Spleen (tissue), 11 donors: ENCODE measurements at regions not wholly inside any gene's neighbourhood (a gene's known extent, or its start where the extent isn't known, plus 50 kb on each side); places are given as distances from the start of the nearest gene placed in this dataset.

ENCODE experiments used
- DNase-seq: peaks from one replicate; pipeline ENCODE4 v3.0.0-alpha.2; 2020
- H3K27ac ChIP-seq, 8 donors: fragments of 200-600 bp; sonication (generic) in 7 of 8; 1 replicate in 4 of 8; 2 replicates in 4 of 8; pipeline versions ENCODE4 v1.5.0 to v1.8.0; 2016 to 2021; ENCODE audit warnings: inconsistent platforms in 4 of 8, mild to moderate bottlenecking in 4 of 8, moderate library complexity in 1 of 8
- H3K27me3 ChIP-seq, 7 donors: fragments of 200-600 bp; sonication (generic) in 6 of 7; replicated peaks in 1 of 7; 1 replicate in 4 of 7; 2 replicates in 3 of 7; pipeline versions ENCODE4 v1.5.0 to v1.8.0; 2016 to 2021; ENCODE audit warnings: inconsistent platforms in 3 of 7, mild to moderate bottlenecking in 1 of 7
- H3K36me3 ChIP-seq, 6 donors: fragments of 200-600 bp; sonication (generic) in 5 of 6; 1 replicate in 4 of 6; 2 replicates in 2 of 6; pipeline versions ENCODE4 v1.5.0 to v1.8.0; 2016 to 2021; ENCODE audit warnings: inconsistent platforms in 2 of 6
- H3K4me1 ChIP-seq, 6 donors: fragments of 200-600 bp; sonication (generic) in 5 of 6; 1 replicate in 3 of 6; 2 replicates in 3 of 6; pipeline versions ENCODE4 v1.5.0 to v1.8.0; 2016 to 2021; ENCODE audit warnings: inconsistent platforms in 3 of 6
- H3K4me3 ChIP-seq, 8 donors: fragments of 200-600 bp; sonication (generic) in 7 of 8; 1 replicate in 4 of 8; 2 replicates in 4 of 8; pipeline versions ENCODE4 v1.5.0 to v1.8.0; 2016 to 2021; ENCODE audit warnings: inconsistent platforms in 4 of 8, mild to moderate bottlenecking in 4 of 8, moderate library complexity in 2 of 8
- H3K9me3 ChIP-seq, 8 donors: fragments of 200-600 bp; sonication (generic) in 7 of 8; 1 replicate in 4 of 8; 2 replicates in 4 of 8; pipeline versions ENCODE4 v1.5.0 to v1.8.0; 2016 to 2021; ENCODE audit warnings: inconsistent platforms in 4 of 8
- POLR2A ChIP-seq, 3 donors: fragments of 450-650 bp; IDR thresholded peaks; one replicate each; pipeline ENCODE4 v1.5.1; 2017; ENCODE audit warnings: antibody characterized with exemption in 3 of 3, mild to moderate bottlenecking in 1 of 3
- POLR2AphosphoS5 ChIP-seq, 3 donors: sonication (generic); formaldehyde crosslinking; IDR thresholded peaks; one replicate each; pipeline ENCODE4 v1.5.1; 2017; ENCODE audit warnings: antibody characterized with exemption in 3 of 3
- WGBS, 5 donors: extraction: QIAGEN DNeasy Blood & Tissue Kit in 3 of 5; methylation state at CpG; one replicate each; pipeline versions ENCODE4 v1.1.5 to v1.1.7; 2013 to 2018; 5-methylcytosine and 5-hydroxymethylcytosine counted together
- intact Hi-C: fragments of 100-400 bp; cut with DNase I; formaldehyde crosslinking; loops from one replicate; pipeline ENCODE4 v1.15.0; 2023; ENCODE audit warnings: low total_unique reads
- TF ChIP-seq, protein P1 (sequence below), 11 experiments: fragments of 200-600 bp in 7 of 11; fragments of 450-650 bp in 4 of 11; sonication (generic) in 4 of 11; IDR thresholded peaks in 8 of 11; conservative IDR thresholded peaks in 3 of 11; 1 replicate in 7 of 11; 2 replicates in 4 of 11; pipeline versions ENCODE4 v1.4.0 to v1.8.0; 2016 to 2021; ENCODE audit warnings: antibody characterized with exemption in 11 of 11, inconsistent platforms in 4 of 11, mild to moderate bottlenecking in 1 of 11
- donor health status: healthy with polysubstance abuse.
- donor health status: DM: no; HTN: no; CAD: no; lungs with moderate emphysema.
- donor health status: DM: no; HTN: no; CAD: no.
- donor health status: Bipolar disorder and iron deficiency.
- donor health status: healthy.
- donor health status: DM: no; HTN: no; CAD: no.
- donor health status: DM: yes; HTN: yes; CAD: no.

DNA sequence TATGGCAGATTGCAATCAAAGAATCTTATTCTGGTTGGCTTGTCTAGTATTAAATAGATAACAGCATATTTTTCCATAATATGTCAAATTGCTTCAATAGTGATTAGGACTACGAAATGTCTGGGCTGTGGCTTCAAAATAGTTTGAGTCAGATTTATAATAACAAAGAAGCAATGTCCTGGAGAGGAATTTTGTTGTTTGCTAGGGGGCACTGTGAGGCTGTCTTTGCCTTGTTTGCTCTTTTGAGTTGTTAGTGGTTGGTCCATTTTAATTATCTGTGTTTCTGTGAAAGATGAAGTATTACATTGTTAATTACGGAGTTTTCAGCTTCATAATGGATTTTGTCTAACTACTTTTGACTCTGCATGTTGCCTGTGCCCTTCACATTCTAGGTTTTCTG, 713.6 kb downstream of the TLE4 start:
- TF ChIP-seq POLR2A (IDR thresholded peaks at IDR 0.05) (no peak), POLR2AphosphoS5 (IDR thresholded peaks at IDR 0.05) (no peak)
- TF ChIP-seq, protein P1, sequence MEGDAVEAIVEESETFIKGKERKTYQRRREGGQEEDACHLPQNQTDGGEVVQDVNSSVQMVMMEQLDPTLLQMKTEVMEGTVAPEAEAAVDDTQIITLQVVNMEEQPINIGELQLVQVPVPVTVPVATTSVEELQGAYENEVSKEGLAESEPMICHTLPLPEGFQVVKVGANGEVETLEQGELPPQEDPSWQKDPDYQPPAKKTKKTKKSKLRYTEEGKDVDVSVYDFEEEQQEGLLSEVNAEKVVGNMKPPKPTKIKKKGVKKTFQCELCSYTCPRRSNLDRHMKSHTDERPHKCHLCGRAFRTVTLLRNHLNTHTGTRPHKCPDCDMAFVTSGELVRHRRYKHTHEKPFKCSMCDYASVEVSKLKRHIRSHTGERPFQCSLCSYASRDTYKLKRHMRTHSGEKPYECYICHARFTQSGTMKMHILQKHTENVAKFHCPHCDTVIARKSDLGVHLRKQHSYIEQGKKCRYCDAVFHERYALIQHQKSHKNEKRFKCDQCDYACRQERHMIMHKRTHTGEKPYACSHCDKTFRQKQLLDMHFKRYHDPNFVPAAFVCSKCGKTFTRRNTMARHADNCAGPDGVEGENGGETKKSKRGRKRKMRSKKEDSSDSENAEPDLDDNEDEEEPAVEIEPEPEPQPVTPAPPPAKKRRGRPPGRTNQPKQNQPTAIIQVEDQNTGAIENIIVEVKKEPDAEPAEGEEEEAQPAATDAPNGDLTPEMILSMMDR (IDR thresholded peaks at IDR 0.05 in 8 of 11, conservative IDR thresholded peaks at IDR 0.05 in 3 of 11), result no peak
- intact Hi-C loops, result no loop called here
- Histone ChIP-seq H3K9me3 (no peaks in the 10 kb centered on the region), H3K4me3 (no peak overlapping the region), H3K36me3 (no peaks in the 10 kb centered on the region), H3K27ac (no peak overlapping the region), H3K27me3 (no peaks in the 10 kb centered on the region), H3K4me1 (no peaks in the 10 kb centered on the region)
- 29 to 63% (median 49%) methylated on average over 2 of the region's 2 CpGs for WGBS, 5 donors
- DNase-seq, result no peak

DNA sequence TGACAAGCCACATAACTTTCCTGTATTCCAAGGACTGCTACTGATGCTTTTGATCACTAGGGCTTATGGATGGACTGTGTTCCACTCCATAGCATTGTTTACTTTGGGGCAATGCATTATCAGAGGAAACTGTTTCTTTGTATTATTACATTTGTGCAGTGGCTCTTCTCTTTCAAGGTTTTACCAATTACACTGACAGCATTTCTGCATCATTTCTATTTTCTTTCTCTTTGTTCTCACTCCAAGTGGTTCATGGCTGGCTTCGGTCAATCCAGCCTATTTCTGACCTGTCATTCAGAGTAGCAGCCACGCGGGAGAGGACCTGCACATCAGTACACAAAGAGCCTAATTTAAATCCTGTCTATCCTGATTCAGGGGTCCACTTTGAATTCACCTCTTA, 711.0 kb downstream of the TLE4 start:
- H3K4me3 ChIP-seq, result no peak overlapping the region
- DNase-seq, result no peak
- TF ChIP-seq POLR2AphosphoS5 (IDR thresholded peaks at IDR 0.05) (no peak), POLR2A (IDR thresholded peaks at IDR 0.05) (no peak)
- TF ChIP-seq, protein P1 (IDR thresholded peaks at IDR 0.05 in 8 of 11, conservative IDR thresholded peaks at IDR 0.05 in 3 of 11), result no peak
- H3K9me3 ChIP-seq, result no peaks in the 10 kb centered on the region
- no peaks in the 10 kb centered on the region for H3K4me1 ChIP-seq
- no peaks in the 10 kb centered on the region for H3K36me3 ChIP-seq
- intact Hi-C loops, result no loop called here
- WGBS, 5 donors, result 30 to 69% (median 41%) methylated on average over 3 of the region's 3 CpGs
- no peaks in the 10 kb centered on the region for H3K27me3 ChIP-seq
- no peak overlapping the region for H3K27ac ChIP-seq

DNA sequence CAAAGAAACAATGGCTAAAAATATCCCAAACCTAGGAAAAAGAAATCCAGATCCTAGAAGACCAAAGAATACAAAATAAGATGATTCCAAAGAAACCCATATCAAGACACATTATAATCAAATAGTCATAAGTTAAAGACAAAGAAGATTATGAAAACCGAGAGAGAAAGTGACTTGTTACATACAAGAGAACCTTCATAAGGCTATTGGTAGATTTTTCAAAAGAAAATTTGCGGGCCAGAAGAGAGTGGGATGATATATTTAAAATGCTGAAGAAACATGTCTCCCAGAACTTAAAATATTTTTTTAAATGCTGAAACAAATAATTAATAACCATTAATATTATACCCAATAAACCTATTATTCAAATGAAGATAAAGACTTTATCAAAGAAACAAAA, 687.3 kb downstream of the TLE4 start:
- no peak for DNase-seq
- TF ChIP-seq, protein P1 (IDR thresholded peaks at IDR 0.05 in 8 of 11, conservative IDR thresholded peaks at IDR 0.05 in 3 of 11), result no peak
- TF ChIP-seq POLR2A (IDR thresholded peaks at IDR 0.05), result no peak
- TF ChIP-seq POLR2AphosphoS5 (IDR thresholded peaks at IDR 0.05), result no peak
- H3K36me3 ChIP-seq, result no peaks in the 10 kb centered on the region
- H3K27ac ChIP-seq, result no peak overlapping the region
- H3K4me3 ChIP-seq, result no peak overlapping the region
- WGBS, 5 donors, result 52 to 91% (median 79%) methylated on average over 2 of the region's 2 CpGs
- H3K4me1 ChIP-seq, result no peaks in the 10 kb centered on the region
- no peaks in the 10 kb centered on the region for H3K27me3 ChIP-seq
- intact Hi-C loops, result no loop called here
- H3K9me3 ChIP-seq, result peaks cover 4 to 50% (median 41%) of the 10 kb centered on the region in 8 donors

DNA sequence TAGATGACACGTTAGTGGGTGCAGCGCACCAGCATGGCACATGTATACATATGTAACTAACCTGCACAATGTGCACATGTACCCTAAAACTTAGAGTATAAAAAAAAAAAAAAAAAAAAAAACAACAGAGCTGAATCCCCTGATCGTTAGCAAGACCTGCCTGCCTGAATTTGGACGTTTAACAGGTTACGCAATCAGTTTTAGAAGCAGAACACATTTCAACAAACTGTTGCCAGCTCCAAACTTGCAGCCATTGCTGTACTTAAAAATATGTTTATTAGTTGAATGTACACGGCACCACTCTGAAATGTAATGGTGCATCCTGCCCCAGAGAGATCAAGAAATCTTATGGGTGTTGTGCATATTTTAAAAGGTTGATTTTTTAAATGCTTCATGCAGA, 680.0 kb downstream of the TLE4 start:
- intact Hi-C loops, result no loop called here
- Histone ChIP-seq H3K27ac (no peak overlapping the region), H3K4me3 (no peak overlapping the region), H3K36me3 (no peaks in the 10 kb centered on the region), H3K4me1 (no peaks in the 10 kb centered on the region), H3K27me3 (no peaks in the 10 kb centered on the region), H3K9me3 (peaks cover 0 to 47% (median 10%) of the 10 kb centered on the region in 8 donors)
- TF ChIP-seq, protein P1 (IDR thresholded peaks at IDR 0.05 in 8 of 11, conservative IDR thresholded peaks at IDR 0.05 in 3 of 11), result no peak
- TF ChIP-seq POLR2AphosphoS5 (IDR thresholded peaks at IDR 0.05) (no peak), POLR2A (IDR thresholded peaks at IDR 0.05) (no peak)
- WGBS, 5 donors, result 54 to 76% (median 66%) methylated on average over 4 to 5 of the region's 6 CpGs
- no peak for DNase-seq
